ENCODE measurements at regions not wholly inside any gene's neighbourhood (a gene's known extent, or its start where the extent isn't known, plus 50 kb on each side); places are given as distances from the start of the nearest gene placed in this dataset.

DNA sequence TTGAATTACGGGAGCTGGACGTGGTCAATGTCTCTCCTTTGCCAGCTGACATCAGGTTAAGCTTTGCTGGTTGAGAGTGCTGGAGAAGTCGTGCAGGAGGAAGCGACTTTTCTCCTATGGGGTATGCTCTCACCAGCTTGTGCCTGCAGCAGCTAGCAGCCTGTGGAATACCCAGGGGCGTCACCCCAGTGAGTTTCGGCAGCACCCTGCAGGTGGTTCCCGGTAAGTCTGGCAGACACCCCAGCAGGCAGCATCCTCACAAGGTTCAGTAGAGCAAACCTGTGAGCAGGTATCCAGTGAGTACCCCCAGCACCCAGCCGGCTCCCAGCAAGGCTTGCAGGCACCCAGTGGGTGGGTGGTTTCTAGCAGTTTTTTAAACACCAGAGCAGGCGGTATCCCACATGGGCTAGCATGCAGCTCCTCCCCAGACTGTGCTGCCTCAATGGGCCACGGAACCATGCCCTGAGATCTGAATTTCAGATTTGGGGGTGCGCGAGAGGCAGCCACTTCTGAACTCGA lies 74.8 kb upstream of the SVIL start:
- Histone ChIP-seq H3K27ac (no peak overlapping the region), H3K4me3 (no peak overlapping the region), H3K4me1 (peaks cover 0 to under 1% of the 10 kb centered on the region in 2 donors), H3K36me3 (no peaks in the 10 kb centered on the region), H3K9me3 (no peaks in the 10 kb centered on the region), H3K27me3 (no peaks in the 10 kb centered on the region)
- intact Hi-C loops (cut with DNase I): no loop called here
- ATAC-seq (no peak), DNase-seq (peak in 1 of 4 donors; percentile 52)
- TF ChIP-seq, protein P1, sequence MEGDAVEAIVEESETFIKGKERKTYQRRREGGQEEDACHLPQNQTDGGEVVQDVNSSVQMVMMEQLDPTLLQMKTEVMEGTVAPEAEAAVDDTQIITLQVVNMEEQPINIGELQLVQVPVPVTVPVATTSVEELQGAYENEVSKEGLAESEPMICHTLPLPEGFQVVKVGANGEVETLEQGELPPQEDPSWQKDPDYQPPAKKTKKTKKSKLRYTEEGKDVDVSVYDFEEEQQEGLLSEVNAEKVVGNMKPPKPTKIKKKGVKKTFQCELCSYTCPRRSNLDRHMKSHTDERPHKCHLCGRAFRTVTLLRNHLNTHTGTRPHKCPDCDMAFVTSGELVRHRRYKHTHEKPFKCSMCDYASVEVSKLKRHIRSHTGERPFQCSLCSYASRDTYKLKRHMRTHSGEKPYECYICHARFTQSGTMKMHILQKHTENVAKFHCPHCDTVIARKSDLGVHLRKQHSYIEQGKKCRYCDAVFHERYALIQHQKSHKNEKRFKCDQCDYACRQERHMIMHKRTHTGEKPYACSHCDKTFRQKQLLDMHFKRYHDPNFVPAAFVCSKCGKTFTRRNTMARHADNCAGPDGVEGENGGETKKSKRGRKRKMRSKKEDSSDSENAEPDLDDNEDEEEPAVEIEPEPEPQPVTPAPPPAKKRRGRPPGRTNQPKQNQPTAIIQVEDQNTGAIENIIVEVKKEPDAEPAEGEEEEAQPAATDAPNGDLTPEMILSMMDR (IDR thresholded peaks at IDR 0.05): no peak

DNA sequence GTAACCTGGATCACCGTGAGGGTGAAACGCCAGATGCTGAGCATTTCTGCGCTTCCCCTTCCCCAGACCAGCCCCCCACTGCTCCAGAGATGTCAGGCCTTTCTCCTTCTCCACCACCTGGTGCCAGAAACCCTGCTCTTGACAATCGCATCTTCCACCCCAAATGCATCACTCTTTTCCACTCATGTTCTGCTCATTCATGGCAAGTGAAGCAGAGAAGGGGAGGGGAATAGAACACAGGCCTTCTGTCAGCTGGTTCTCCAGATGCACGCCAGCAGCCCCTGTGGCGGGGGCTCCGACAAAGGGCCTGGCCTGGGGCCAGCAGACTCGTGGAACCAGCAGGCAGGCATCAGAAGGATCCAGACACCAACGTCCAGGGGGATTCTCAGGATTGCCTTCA lies 68.5 kb upstream of the SVIL start:
- H3K4me1 ChIP-seq: peaks cover 0 to 36% of the 10 kb centered on the region in 2 donors
- DNase-seq (peak in 1 of 4 donors; percentile 69), ATAC-seq (no peak)
- no peaks in the 10 kb centered on the region for H3K27me3 ChIP-seq
- no peaks in the 10 kb centered on the region for H3K36me3 ChIP-seq
- peak overlapping the region in 1 of 2 donors; percentile 59 for H3K27ac ChIP-seq
- no peaks in the 10 kb centered on the region for H3K9me3 ChIP-seq
- intact Hi-C loops (cut with DNase I): no loop called here
- H3K4me3 ChIP-seq: no peak overlapping the region
- TF ChIP-seq, protein P1 (IDR thresholded peaks at IDR 0.05): no peak

DNA sequence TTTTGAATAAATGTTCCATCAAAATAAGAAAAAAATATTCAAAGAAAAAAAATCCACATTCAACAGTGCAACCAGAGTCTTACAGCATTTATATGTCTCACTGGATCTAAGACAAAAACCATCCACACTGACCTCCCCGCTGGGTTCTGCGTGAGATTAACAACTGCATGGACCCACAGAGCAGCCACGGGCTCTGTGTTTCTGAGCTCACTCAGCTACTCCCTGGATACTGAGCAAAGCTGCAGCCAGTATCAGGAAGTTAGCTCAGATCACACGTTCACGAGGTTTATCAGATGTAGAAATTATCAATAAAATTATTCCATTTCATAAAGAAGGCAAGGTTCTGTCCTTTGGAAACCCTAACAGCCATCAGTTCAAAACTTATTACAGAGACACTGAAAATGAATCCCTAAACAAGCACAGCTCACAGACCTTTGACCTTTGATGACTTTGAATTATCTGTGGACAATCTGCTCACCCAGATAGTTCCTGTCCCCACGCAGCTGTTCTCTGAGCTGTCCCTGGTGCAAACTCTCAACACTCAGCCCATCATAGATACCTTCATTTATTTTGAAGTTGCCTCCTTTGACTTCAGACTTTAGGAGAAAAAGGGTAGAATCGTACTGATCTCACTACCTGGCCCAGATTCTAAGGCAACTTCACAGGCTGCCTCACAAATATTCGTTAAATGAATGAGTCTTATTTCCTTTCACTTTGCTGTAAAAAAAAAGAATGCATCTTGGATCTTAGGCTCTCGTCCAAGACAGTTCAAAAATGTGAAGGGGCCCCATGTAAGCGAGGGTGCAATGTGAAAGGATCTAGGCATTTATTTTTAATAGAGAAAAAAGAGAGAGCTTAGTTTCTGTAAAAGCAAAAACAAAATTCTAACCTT lies 67.7 kb upstream of the SVIL start:
- Histone ChIP-seq H3K4me3 (no peak overlapping the region), H3K36me3 (no peaks in the 10 kb centered on the region), H3K4me1 (peaks cover 0 to 36% of the 10 kb centered on the region in 2 donors), H3K27me3 (no peaks in the 10 kb centered on the region), H3K27ac (peak overlapping the region in 1 of 2 donors; percentile 59), H3K9me3 (no peaks in the 10 kb centered on the region)
- no peak for DNase-seq
- TF ChIP-seq, protein P1 (IDR thresholded peaks at IDR 0.05): no peak
- intact Hi-C loops (cut with DNase I): no loop called here
- ATAC-seq: peak; percentile 42

DNA sequence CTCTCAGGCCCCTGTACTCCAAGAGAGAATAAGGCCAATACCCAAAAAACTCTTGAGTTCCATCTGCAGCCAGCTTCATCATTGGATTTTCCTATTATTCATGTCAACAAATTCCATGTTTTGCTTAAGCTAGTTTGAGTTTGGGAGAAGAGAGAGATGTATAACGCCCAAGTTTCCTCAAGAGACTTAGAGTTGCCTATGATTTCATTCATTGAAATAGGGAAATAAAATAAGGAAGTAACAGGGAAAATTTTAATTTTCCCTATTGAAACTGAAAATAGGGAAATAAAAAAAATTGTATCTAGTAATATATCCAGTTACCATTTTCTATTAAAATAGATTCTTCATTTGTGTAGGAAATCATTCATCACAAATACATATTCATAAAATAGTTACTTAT lies 66.5 kb upstream of the SVIL start:
- TF ChIP-seq, protein P1 (IDR thresholded peaks at IDR 0.05): no peak
- ATAC-seq: no peak
- Histone ChIP-seq H3K36me3 (no peaks in the 10 kb centered on the region), H3K27me3 (no peaks in the 10 kb centered on the region), H3K4me3 (no peak overlapping the region), H3K9me3 (no peaks in the 10 kb centered on the region), H3K27ac (no peak overlapping the region), H3K4me1 (peaks cover 0 to 36% of the 10 kb centered on the region in 2 donors)
- intact Hi-C loops (cut with DNase I): no loop called here
- no peak for DNase-seq

DNA sequence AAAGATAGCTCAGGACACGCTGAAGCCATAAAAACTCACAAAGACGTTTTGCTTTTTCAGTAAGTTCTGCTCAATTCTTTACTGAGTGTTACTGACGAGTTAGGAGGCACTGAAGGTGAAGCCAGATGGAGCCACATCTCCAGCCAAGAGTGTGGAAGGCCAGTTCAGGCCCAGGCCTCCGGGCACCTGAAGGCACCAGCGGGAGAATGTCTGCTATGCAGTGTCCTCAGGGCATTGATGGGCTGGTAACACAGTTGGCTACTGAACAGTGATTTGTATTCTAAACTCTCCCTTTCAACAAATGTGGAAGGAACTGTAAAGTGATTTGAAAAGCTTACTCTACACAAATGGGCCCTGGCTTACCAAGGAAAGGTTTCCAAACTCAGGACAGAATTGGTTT lies 64.8 kb upstream of the SVIL start:
- no peak for ATAC-seq
- TF ChIP-seq, protein P1 (IDR thresholded peaks at IDR 0.05): no peak
- Histone ChIP-seq H3K27me3 (no peaks in the 10 kb centered on the region), H3K4me3 (no peak overlapping the region), H3K9me3 (no peaks in the 10 kb centered on the region), H3K4me1 (peaks cover 0 to 36% of the 10 kb centered on the region in 2 donors), H3K36me3 (no peaks in the 10 kb centered on the region), H3K27ac (no peak overlapping the region)
- DNase-seq: no peak
- intact Hi-C loops (cut with DNase I): no loop called here
